IMR-90 (cell line): ENCODE measurements at regions not wholly inside any gene's neighbourhood (a gene's known extent, or its start where the extent isn't known, plus 50 kb on each side); places are given as distances from the start of the nearest gene placed in this dataset.
A peak's percentile ranks its signal among the peaks of the same experiment; 100 is the strongest.

Experiments
- ATAC-seq: fragments of 200-7000 bp; cut with Tn5 transposase; 2 replicates; pipeline ENCODE4 v1.9.1; 2020; ENCODE audit warnings: low read depth, mild to moderate bottlenecking, moderate library complexity
- BruUV-seq: library from RNA; stranded (reverse); fragments of 400-500 nt; replicated peaks from 2 replicates; lab custom pipeline; 2021; lab: Mats Ljungman, UMichigan
- CTCF ChIA-PET: fragments of 300-600 bp; formaldehyde crosslinking; extraction: SDS; loops from one replicate; lab custom pipeline; 2021; ENCODE audit warnings: antibody characterized with exemption; lab: Yijun Ruan, JAX
- POLR2A ChIA-PET: fragments of 300-600 bp; sonication (Branson Sonifier 250); formaldehyde crosslinking; loops from one replicate; lab custom pipeline; 2022; ENCODE audit warnings: antibody characterized with exemption; ENCODE audit not compliant: unreplicated experiment; lab: Charles Lee
- DNase-seq: peaks from one replicate; pipeline ENCODE4 v3.0.0; 2013
- H2AFZ ChIP-seq: replicated peaks from 2 replicates; pipeline ENCODE3; 2013; ENCODE audit warnings: low read length, mild to moderate bottlenecking; ENCODE audit not compliant: poor library complexity
- H2AK5ac ChIP-seq: 2 replicates; pipeline ENCODE4 v1.6.1; 2013; ENCODE audit warnings: low read depth, low read length, inconsistent platforms
- H2AK9ac ChIP-seq: replicated peaks from 2 replicates; pipeline ENCODE3; 2013; ENCODE audit warnings: mild to moderate bottlenecking, low read depth, low read length, moderate library complexity; ENCODE audit not compliant: poor library complexity
- H2BK120ac ChIP-seq: 2 replicates; pipeline ENCODE4 v1.6.1; 2013; ENCODE audit warnings: low read depth, low read length, inconsistent platforms
- H2BK15ac ChIP-seq: 3 replicates; pipeline ENCODE4 v1.6.1; 2013; ENCODE audit warnings: low read depth, low read length, inconsistent platforms
- H2BK20ac ChIP-seq: 2 replicates; pipeline ENCODE4 v1.6.1; 2013; ENCODE audit warnings: low read depth, mild to moderate bottlenecking, inconsistent platforms, low read length, moderate library complexity
- H2BK5ac ChIP-seq: 2 replicates; pipeline ENCODE4 v1.6.1; 2013; ENCODE audit warnings: mild to moderate bottlenecking, low read depth, low read length, inconsistent platforms; ENCODE audit not compliant: poor library complexity, severe bottlenecking
- H3K14ac ChIP-seq: replicated peaks from 2 replicates; pipeline ENCODE4 v1.6.1; 2013; ENCODE audit warnings: low read depth, low read length, inconsistent platforms
- H3K18ac ChIP-seq: 2 replicates; pipeline ENCODE4 v1.6.1; 2013; ENCODE audit warnings: low read depth, low read length, control low read depth
- H3K23ac ChIP-seq: 2 replicates; pipeline ENCODE4 v1.6.1; 2013; ENCODE audit warnings: low read depth, low read length, inconsistent platforms
- H3K27ac ChIP-seq: 2 replicates; pipeline ENCODE4 v1.5.1; 2013; ENCODE audit warnings: mild to moderate bottlenecking, control low read depth, low read length; ENCODE audit not compliant: insufficient read depth
- H3K27me3 ChIP-seq: 2 replicates; pipeline ENCODE4 v1.6.1; 2013; ENCODE audit warnings: low read length; ENCODE audit not compliant: control insufficient read depth, insufficient read depth
- H3K36me3 ChIP-seq: 2 replicates; pipeline ENCODE4 v1.6.1; 2013; ENCODE audit warnings: low read length, mixed read lengths; ENCODE audit not compliant: control insufficient read depth, insufficient read depth
- H3K4ac ChIP-seq: 2 replicates; pipeline ENCODE4 v1.6.1; 2013; ENCODE audit warnings: low read depth, low read length, inconsistent platforms
- H3K4me1 ChIP-seq: 2 replicates; pipeline ENCODE4 v1.6.1; 2013; ENCODE audit warnings: low read length, mixed read lengths; ENCODE audit not compliant: control insufficient read depth, insufficient read depth
- H3K4me2 ChIP-seq: 2 replicates; pipeline ENCODE4 v1.6.1; 2013; ENCODE audit warnings: low read depth, mild to moderate bottlenecking, control low read depth, low read length, moderate library complexity
- H3K4me3 ChIP-seq: 2 replicates; pipeline ENCODE4 v1.5.1; 2013; ENCODE audit warnings: low read depth, mild to moderate bottlenecking, control low read depth, low read length, moderate library complexity; ENCODE audit not compliant: insufficient read depth
- H3K56ac ChIP-seq: 2 replicates; pipeline ENCODE4 v1.6.1; 2013; ENCODE audit warnings: low read length, inconsistent platforms; ENCODE audit not compliant: insufficient read depth; ENCODE audit errors: extremely low read depth
- H3K79me1 ChIP-seq, 2 experiments: 2 replicates each; pipeline ENCODE4 v1.6.1; 2013; ENCODE audit warnings: low read length in 2 of 2, inconsistent platforms in 1 of 2, low read depth in 1 of 2
- H3K9ac ChIP-seq: 2 replicates; pipeline ENCODE4 v1.6.1; 2013; ENCODE audit warnings: low read depth, low read length, control low read depth
- H3K9me1 ChIP-seq: 2 replicates; pipeline ENCODE4 v1.6.1; 2013; ENCODE audit warnings: low read length, inconsistent platforms; ENCODE audit not compliant: insufficient read depth
- H3K9me3 ChIP-seq: 2 replicates; pipeline ENCODE4 v1.6.1; 2013; ENCODE audit warnings: low read length; ENCODE audit not compliant: control insufficient read depth, insufficient read depth
- H4K20me1 ChIP-seq: 2 replicates; pipeline ENCODE4 v1.6.1; 2013; ENCODE audit warnings: low read length, inconsistent platforms; ENCODE audit not compliant: insufficient read depth
- H4K5ac ChIP-seq: 2 replicates; pipeline ENCODE4 v1.6.1; 2013; ENCODE audit warnings: mild to moderate bottlenecking, low read depth, low read length, control low read depth
- H4K8ac ChIP-seq, 2 experiments: 2 replicates each; pipeline ENCODE4 v1.6.1; 2013; ENCODE audit warnings: low read depth in 2 of 2, low read length in 2 of 2, control low read depth in 1 of 2, inconsistent platforms in 1 of 2
- H4K91ac ChIP-seq: 2 replicates; pipeline ENCODE4 v1.6.1; 2013; ENCODE audit warnings: low read depth, low read length, inconsistent platforms; ENCODE audit not compliant: insufficient read depth
- CEBPB ChIP-seq: IDR thresholded peaks from 2 replicates; pipeline ENCODE4 v1.6.1; 2012; ENCODE audit warnings: low read depth, low read length, improper control_type of control experiment
- POLR2A ChIP-seq: IDR thresholded peaks from 2 replicates; pipeline ENCODE4 v1.6.1; 2012; ENCODE audit warnings: mild to moderate bottlenecking, low read depth, low read length
- WGBS, 2 experiments: methylation state at CpG; one replicate each; pipeline versions ENCODE4 v1.1.5 to v1.1.7; 2013; ENCODE audit warnings: missing lambda C conversion rate in 2 of 2; ENCODE audit not compliant: insufficient read length in 1 of 2; ENCODE audit errors: extremely low coverage in 2 of 2; 5-methylcytosine and 5-hydroxymethylcytosine counted together
- dilution Hi-C: fragments of 300-500 bp; cut with HindIII; formaldehyde crosslinking; loops from one replicate; pipeline ENCODE4 v1.14.3; 2018; ENCODE audit warnings: low sequenced_read_pairs; ENCODE audit not compliant: unreplicated experiment
- in situ Hi-C: fragments of 300-500 bp; cut with MboI; formaldehyde crosslinking; loops from 3 replicates; pipeline ENCODE4 v1.14.3; 2019; ENCODE audit warnings: low sequenced_read_pairs, inconsistent platforms, mixed read lengths
- intact Hi-C: fragments of 100-400 bp; cut with micrococcal nuclease; formaldehyde crosslinking; loops from 2 replicates; pipeline ENCODE4 v1.10.0; 2022

DNA sequence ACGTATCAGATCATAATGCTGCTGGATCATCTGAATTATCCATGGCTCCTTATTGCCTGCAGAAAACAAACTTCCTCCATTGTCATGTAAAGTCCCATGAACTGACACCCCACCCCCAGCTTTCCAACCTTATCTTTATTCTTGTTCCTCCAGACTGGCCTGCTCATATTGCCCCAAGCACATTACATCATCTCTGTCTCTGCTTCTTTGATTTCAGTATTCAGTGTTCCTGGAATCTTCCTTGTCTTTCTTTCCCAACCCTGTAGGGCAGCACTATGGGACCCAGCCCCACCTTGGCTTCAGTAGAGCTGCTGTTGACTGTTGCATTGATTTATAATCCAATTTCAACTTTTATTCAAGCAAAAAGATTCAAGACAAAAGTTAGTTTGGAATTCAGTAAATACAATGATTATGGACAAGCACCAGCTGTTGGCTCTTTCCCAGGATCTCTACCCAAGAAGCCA, 187.5 kb upstream of the ECI2 start:
- H3K27ac ChIP-seq, result no peak overlapping the region
- no peak overlapping the region for H3K14ac ChIP-seq
- ChIA-PET CTCF (no interaction called here), POLR2A (no interaction called here)
- dilution Hi-C loops, result no loop called here
- no peak overlapping the region for H3K9ac ChIP-seq
- TF ChIP-seq CEBPB, result peak; percentile 46; the same call in 1 of the 2 replicates
- TF ChIP-seq POLR2A, result no peak
- peak overlapping the region; percentile 55; the same call in 2 of the 3 replicates for H2BK15ac ChIP-seq
- BruUV-seq, result no TSS peak
- no peak overlapping the region for H3K4me2 ChIP-seq
- no peak overlapping the region for H3K4me3 ChIP-seq
- ATAC-seq, result no peak
- H2BK120ac ChIP-seq, result peak overlapping the region; percentile 68; the same call in 1 of the 2 replicates
- in situ Hi-C loops, result no loop called here
- no peak overlapping the region for H4K91ac ChIP-seq
- peak overlapping the region; percentile 80 for H3K4ac ChIP-seq
- H3K9me1 ChIP-seq, result no peaks in the 10 kb centered on the region; the same call in 1 of the 2 replicates
- peak; percentile 26 for DNase-seq
- H4K5ac ChIP-seq, result no peak overlapping the region
- H4K8ac ChIP-seq, result no peak overlapping the region
- intact Hi-C loops, result no loop called here
- H2BK5ac ChIP-seq, result no peak overlapping the region
- no peaks in the 10 kb centered on the region for H3K79me1 ChIP-seq
- no peaks in the 10 kb centered on the region for H3K36me3 ChIP-seq
- no peaks in the 10 kb centered on the region for H3K27me3 ChIP-seq
- H2BK20ac ChIP-seq, result peak overlapping the region; percentile 76
- peaks cover 14% of the 10 kb centered on the region for H3K4me1 ChIP-seq
- H3K56ac ChIP-seq, result no peak overlapping the region
- H2AK5ac ChIP-seq, result peak overlapping the region; percentile 15; the same call in 1 of the 2 replicates
- no peaks in the 10 kb centered on the region for H3K9me3 ChIP-seq
- H2AK9ac ChIP-seq, result no peak overlapping the region
- 100% methylated on average over 1 of the region's 1 CpG; no CpG with 5 or more reads in 1 of the 2 experiments for WGBS, 2 experiments
- H2AFZ ChIP-seq, result no peak overlapping the region
- H3K18ac ChIP-seq, result 0 out of 2 replicates have a peak overlapping the region, but pooled peaks have one; percentile 18
- H4K20me1 ChIP-seq, result no peaks in the 10 kb centered on the region
- no peak overlapping the region for H3K23ac ChIP-seq
